CD14-positive monocyte (primary cell): ENCODE measurements at regions not wholly inside any gene's neighbourhood (a gene's known extent, or its start where the extent isn't known, plus 50 kb on each side); places are given as distances from the start of the nearest gene placed in this dataset.

Experiments
- DNase-seq, 3 donors: peaks; one replicate each; pipeline ENCODE4 v3.0.0-alpha.2; 2011 to 2022
- H2AFZ ChIP-seq: 2 replicates; pipeline ENCODE4 v1.6.0; 2012; ENCODE audit warnings: mild to moderate bottlenecking, low read depth, low read length, inconsistent platforms; ENCODE audit not compliant: insufficient read depth, poor library complexity, severe bottlenecking
- H3K27ac ChIP-seq, 2 donors: 1 replicate in 1 of 2; 2 replicates in 1 of 2; pipeline ENCODE4 v1.5.1; 2012 to 2013; ENCODE audit warnings: low read length in 2 of 2, control low read depth in 1 of 2, inconsistent platforms in 1 of 2, low read depth in 1 of 2, mild to moderate bottlenecking in 1 of 2
- H3K27me3 ChIP-seq, 2 donors: one replicate each; pipeline versions ENCODE4 v1.6.0 to v1.6.1; 2011 to 2013; ENCODE audit warnings: low read length in 2 of 2; ENCODE audit not compliant: control insufficient read depth in 2 of 2, insufficient read depth in 2 of 2
- H3K36me3 ChIP-seq, 2 donors: replicated peaks in 1 of 2; 1 replicate in 1 of 2; 2 replicates in 1 of 2; pipeline versions ENCODE4 v1.5.1 to v1.6.1; 2012 to 2013; ENCODE audit warnings: low read length in 2 of 2, control low read depth in 1 of 2, inconsistent platforms in 1 of 2, mild to moderate bottlenecking in 1 of 2; ENCODE audit not compliant: insufficient read depth in 2 of 2, control insufficient read depth in 1 of 2
- H3K4me1 ChIP-seq, 2 donors: 1 replicate in 1 of 2; 2 replicates in 1 of 2; pipeline versions ENCODE4 v1.5.1 to v1.6.1; 2012 to 2013; ENCODE audit warnings: low read length in 2 of 2, control low read depth in 1 of 2, inconsistent platforms in 1 of 2, mild to moderate bottlenecking in 1 of 2, moderate library complexity in 1 of 2; ENCODE audit not compliant: insufficient read depth in 2 of 2, control insufficient read depth in 1 of 2
- H3K4me2 ChIP-seq: replicated peaks from 2 replicates; pipeline ENCODE3; 2012; ENCODE audit warnings: low read length, moderate library complexity, mild to moderate bottlenecking; ENCODE audit not compliant: poor library complexity, severe bottlenecking; ENCODE audit errors: extremely low read depth
- H3K4me3 ChIP-seq, 3 experiments: fragments of 200-600 bp in 1 of 3; sonication (generic) in 1 of 3; replicated peaks in 1 of 3; 1 replicate in 2 of 3; 2 replicates in 1 of 3; pipeline ENCODE4 v1.5.1; 2011 to 2013; ENCODE audit warnings: low read length in 3 of 3, mild to moderate bottlenecking in 3 of 3, control low read depth in 2 of 3, low read depth in 2 of 3, inconsistent platforms in 1 of 3, moderate library complexity in 1 of 3
- H3K79me2 ChIP-seq: 2 replicates; pipeline ENCODE4 v1.6.0; 2012; ENCODE audit warnings: mild to moderate bottlenecking, control low read depth, inconsistent platforms, low read length, moderate library complexity; ENCODE audit not compliant: insufficient read depth
- H3K9ac ChIP-seq: 2 replicates; pipeline ENCODE4 v1.6.0; 2017; ENCODE audit warnings: low read length, mild to moderate bottlenecking; ENCODE audit not compliant: insufficient read depth, poor library complexity, severe bottlenecking
- H3K9me3 ChIP-seq, 2 donors: replicated peaks in 1 of 2; 1 replicate in 1 of 2; 2 replicates in 1 of 2; pipeline versions ENCODE4 v1.5.1 to v1.6.1; 2012 to 2013; ENCODE audit warnings: low read length in 2 of 2, control low read depth in 1 of 2; ENCODE audit not compliant: control insufficient read depth in 1 of 2, insufficient read depth in 1 of 2
- H4K20me1 ChIP-seq: 2 replicates; pipeline ENCODE4 v1.6.0; 2012; ENCODE audit warnings: mild to moderate bottlenecking, low read length, control low read depth, moderate library complexity; ENCODE audit not compliant: insufficient read depth
- H3K27ac Mint-ChIP-seq, 7 donors: one replicate each; pipeline ENCODE4 v1.8.0; 2020; ENCODE audit warnings: mild to moderate bottlenecking in 7 of 7, mixed read lengths in 7 of 7, moderate library complexity in 6 of 7, inconsistent platforms in 2 of 7
- H3K27me3 Mint-ChIP-seq, 3 donors: one replicate each; pipeline ENCODE4 v1.8.0; 2021 to 2022; ENCODE audit warnings: low read depth in 3 of 3, mild to moderate bottlenecking in 3 of 3, mixed read lengths in 3 of 3, moderate library complexity in 3 of 3, inconsistent platforms in 1 of 3
- H3K36me3 Mint-ChIP-seq, 2 donors: one replicate each; pipeline ENCODE4 v1.8.0; 2020; ENCODE audit warnings: mixed read lengths in 2 of 2, inconsistent platforms in 1 of 2, mild to moderate bottlenecking in 1 of 2
- H3K4me1 Mint-ChIP-seq: one replicate; pipeline ENCODE4 v1.8.0; 2020; ENCODE audit warnings: mild to moderate bottlenecking, mixed read lengths
- H3K4me3 Mint-ChIP-seq, 2 donors: one replicate each; pipeline ENCODE4 v1.8.0; 2020; ENCODE audit warnings: mild to moderate bottlenecking in 2 of 2, mixed read lengths in 2 of 2, moderate library complexity in 1 of 2
- H3K9me3 Mint-ChIP-seq, 7 donors: one replicate each; pipeline ENCODE4 v1.8.0; 2020 to 2022; ENCODE audit warnings: mixed read lengths in 7 of 7, mild to moderate bottlenecking in 6 of 7, moderate library complexity in 6 of 7, inconsistent platforms in 2 of 7
- CTCF ChIP-seq: fragments of 200-600 bp; IDR thresholded peaks from one replicate; pipeline ENCODE4 v1.8.0; 2022; ENCODE audit warnings: antibody characterized with exemption, mild to moderate bottlenecking
- WGBS: methylation state at CpG from one replicate; pipeline ENCODE4 v1.1.5; 2013; ENCODE audit warnings: missing lambda C conversion rate; ENCODE audit not compliant: insufficient coverage; 5-methylcytosine and 5-hydroxymethylcytosine counted together
- intact Hi-C, 2 donors: fragments of 100-400 bp; cut with micrococcal nuclease; formaldehyde crosslinking; loops; one replicate each; pipeline versions ENCODE4 v1.15.0 to v1.15.1; 2023

DNA sequence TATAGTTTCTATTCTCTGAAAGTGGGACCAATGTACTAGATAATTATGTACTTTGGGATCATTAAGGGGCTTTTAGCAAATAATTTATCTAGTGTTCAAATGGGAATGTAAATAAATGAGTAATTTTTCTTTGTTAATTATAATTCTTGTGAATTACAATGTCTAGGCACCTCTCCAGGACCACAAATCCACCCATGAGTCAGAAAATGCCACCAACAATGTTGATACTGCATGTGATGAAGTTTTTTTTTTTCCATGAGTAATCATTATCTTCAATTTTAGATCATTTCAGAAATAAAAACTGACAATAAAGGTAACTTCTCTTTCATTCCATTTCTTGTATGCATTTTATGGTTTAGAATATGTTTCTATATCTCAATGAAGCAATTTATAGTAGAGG lies 470.3 kb downstream of the VRK1 start:
- no peak for DNase-seq
- Mint-ChIP-seq H3K4me3 (no peak overlapping the region), H3K36me3 (no peaks in the 10 kb centered on the region), H3K27me3 (peaks cover 0 to 2% (median 0%) of the 10 kb centered on the region in 3 donors), H3K4me1 (no peaks in the 10 kb centered on the region), H3K27ac (no peak overlapping the region), H3K9me3 (peaks cover 0 to 6% (median 1%) of the 10 kb centered on the region in 7 donors)
- no peaks in the 10 kb centered on the region for H3K9me3 ChIP-seq
- H2AFZ ChIP-seq, result no peak overlapping the region
- no peaks in the 10 kb centered on the region for H3K36me3 ChIP-seq
- no peaks in the 10 kb centered on the region for H4K20me1 ChIP-seq
- no peak overlapping the region for H3K27ac ChIP-seq
- H3K27me3 ChIP-seq, result no peaks in the 10 kb centered on the region
- TF ChIP-seq CTCF, result no peak
- no peak overlapping the region for H3K4me2 ChIP-seq
- no peak overlapping the region for H3K9ac ChIP-seq
- no peaks in the 10 kb centered on the region for H3K79me2 ChIP-seq
- no peak overlapping the region for H3K4me3 ChIP-seq
- no peaks in the 10 kb centered on the region for H3K4me1 ChIP-seq
- intact Hi-C loops, result no loop called here

DNA sequence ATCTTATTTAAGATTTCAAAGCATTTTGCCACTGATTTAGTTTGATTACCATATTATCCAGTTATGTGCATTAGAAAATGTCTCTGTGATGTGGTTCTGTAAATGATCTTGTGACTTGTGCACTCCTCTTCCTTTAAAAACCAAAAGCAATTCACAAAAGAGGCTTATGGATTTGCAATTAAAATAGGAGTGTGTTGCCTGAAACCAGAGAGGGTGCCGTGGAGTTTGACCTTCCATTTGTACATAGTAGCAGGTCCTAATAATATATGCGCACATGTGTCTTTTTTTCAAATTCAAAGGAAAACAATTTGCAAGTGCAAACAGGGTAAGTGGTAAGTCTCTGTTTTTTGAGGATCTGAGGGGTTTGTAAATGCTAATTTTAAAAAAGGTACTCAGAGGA lies 470.9 kb downstream of the VRK1 start:
- no peaks in the 10 kb centered on the region for H3K9me3 ChIP-seq
- no peaks in the 10 kb centered on the region for H3K79me2 ChIP-seq
- Mint-ChIP-seq H3K36me3 (no peaks in the 10 kb centered on the region), H3K9me3 (peaks cover 0 to 4% (median 1%) of the 10 kb centered on the region in 7 donors), H3K27me3 (peaks cover 0 to 2% (median 0%) of the 10 kb centered on the region in 3 donors), H3K4me3 (no peak overlapping the region), H3K4me1 (no peaks in the 10 kb centered on the region), H3K27ac (no peak overlapping the region)
- TF ChIP-seq CTCF, result no peak
- no peak overlapping the region for H2AFZ ChIP-seq
- 100% methylated on average over 1 of the region's 2 CpGs for WGBS
- no peaks in the 10 kb centered on the region for H3K4me1 ChIP-seq
- H3K27ac ChIP-seq, result no peak overlapping the region
- intact Hi-C loops, result no loop called here
- H3K4me3 ChIP-seq, result no peak overlapping the region
- H4K20me1 ChIP-seq, result no peaks in the 10 kb centered on the region
- H3K4me2 ChIP-seq, result no peak overlapping the region
- no peak for DNase-seq
- H3K9ac ChIP-seq, result no peak overlapping the region
- no peaks in the 10 kb centered on the region for H3K36me3 ChIP-seq
- H3K27me3 ChIP-seq, result no peaks in the 10 kb centered on the region
